OCI-LY1 (cell line): ENCODE measurements at regions not wholly inside any gene's neighbourhood (a gene's known extent, or its start where the extent isn't known, plus 50 kb on each side); places are given as distances from the start of the nearest gene placed in this dataset.

Experiments
- CTCF ChIP-seq: fragments of 200-600 bp; sonication (generic), shearing (Covaris generic); IDR thresholded peaks from 2 replicates; pipeline ENCODE4 v1.5.1; 2017; ENCODE audit warnings: mild to moderate bottlenecking, antibody characterized with exemption, low read length, moderate library complexity, mixed read lengths
- EZH2 ChIP-seq: fragments of 200-600 bp; sonication (generic), shearing (Covaris generic); IDR thresholded peaks from 2 replicates; pipeline ENCODE4 v1.8.0; 2017; ENCODE audit warnings: borderline replicate concordance, mixed run types, mild to moderate bottlenecking, antibody characterized with exemption, low read length, moderate library complexity, mixed read lengths

- TF ChIP-seq CTCF (no peak), EZH2 (no peak)
These were observed 161.9 kb upstream of the GPRIN3 start for GRCh38 chr4:89469516-89469915.
